ENCODE measurements at regions not wholly inside any gene's neighbourhood (a gene's known extent, or its start where the extent isn't known, plus 50 kb on each side); places are given as distances from the start of the nearest gene placed in this dataset.

DNA sequence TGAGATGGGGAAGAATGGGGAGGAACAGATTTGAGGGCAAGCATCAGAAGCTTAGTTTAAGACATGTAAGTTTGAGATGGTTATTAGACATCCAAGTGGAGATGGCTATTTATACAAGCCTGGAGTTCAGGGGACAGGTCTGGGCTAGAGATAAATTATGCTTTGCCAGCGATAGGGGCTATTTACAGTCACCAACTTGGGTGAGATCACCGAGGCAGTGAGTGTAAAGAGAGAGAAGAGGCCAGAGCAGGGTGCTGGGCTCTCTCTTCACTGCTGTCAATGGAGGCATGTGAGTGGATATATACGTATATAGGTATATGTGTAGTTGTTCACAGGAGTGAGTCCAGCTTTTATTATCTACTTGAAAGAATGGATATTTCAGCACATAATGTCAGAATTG is 81.0 kb downstream of the QPCT start:
- no peak for DNase-seq (ENCODE audit: low read depth in 2 of 2)

DNA sequence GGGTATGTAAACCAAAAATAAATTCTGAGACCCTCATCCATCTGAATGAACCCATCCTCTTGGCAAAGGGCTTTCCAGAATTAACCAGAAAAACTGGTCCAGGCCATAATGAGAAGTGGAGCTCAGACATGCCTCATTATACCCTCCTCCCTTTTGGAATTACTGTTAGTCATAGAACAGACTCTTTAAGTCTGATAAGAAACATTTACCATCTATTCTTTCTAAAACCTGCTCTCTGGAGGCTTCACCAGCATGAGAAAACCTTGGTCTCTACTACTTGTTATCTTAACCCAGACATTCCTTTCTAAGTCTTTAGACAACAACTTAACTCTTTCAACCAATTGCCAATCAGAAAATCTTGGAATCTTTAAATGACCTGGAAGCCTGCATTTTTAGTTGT is 82.8 kb downstream of the QPCT start:
- no peak for DNase-seq (ENCODE audit: low read depth in 2 of 2)

DNA sequence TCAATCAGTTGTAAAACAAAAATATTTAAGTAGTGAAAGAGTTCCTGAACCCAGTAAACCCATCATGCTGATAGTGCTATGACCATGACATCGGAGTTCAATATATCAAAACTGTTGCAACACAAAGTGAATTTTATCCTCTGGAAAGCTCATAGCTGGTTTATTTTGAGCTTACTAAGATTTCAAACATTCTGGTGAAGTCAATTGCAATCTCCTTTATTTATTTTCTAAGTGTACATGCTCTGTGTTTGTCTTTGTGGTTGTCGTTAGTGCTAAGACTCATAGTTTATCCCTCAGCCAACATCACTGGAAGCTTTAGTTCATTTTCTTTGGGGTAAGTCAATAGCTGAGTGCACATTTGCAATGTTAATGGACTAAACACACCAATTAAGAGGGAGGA is 91.9 kb downstream of the QPCT start:
- no peak for DNase-seq (ENCODE audit: low read depth in 2 of 2)

DNA sequence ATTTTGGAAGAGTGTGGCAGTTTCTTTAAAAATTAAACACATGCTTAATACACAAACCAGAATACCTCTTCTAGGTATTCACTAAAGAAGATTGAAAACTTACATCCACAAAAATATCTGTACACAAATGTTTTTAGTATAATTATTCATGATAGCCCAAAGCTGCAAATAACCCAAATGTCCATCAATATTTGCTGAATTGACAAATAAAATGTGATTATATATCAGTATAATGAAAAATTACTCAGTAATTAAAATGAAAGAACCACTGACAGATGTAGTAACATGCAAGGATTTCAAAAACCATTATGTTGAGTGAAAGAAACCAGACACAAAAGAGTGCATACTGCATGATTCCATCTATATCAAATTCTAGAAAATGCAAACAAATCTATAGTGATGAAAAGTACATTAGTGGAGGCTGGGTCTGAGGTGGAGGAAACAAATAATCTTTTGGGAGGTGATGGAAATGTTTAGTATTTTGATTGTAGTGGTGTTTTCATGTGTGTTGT is 94.8 kb downstream of the QPCT start:
- DNase-seq (ENCODE audit: low read depth in 2 of 2): no peak

DNA sequence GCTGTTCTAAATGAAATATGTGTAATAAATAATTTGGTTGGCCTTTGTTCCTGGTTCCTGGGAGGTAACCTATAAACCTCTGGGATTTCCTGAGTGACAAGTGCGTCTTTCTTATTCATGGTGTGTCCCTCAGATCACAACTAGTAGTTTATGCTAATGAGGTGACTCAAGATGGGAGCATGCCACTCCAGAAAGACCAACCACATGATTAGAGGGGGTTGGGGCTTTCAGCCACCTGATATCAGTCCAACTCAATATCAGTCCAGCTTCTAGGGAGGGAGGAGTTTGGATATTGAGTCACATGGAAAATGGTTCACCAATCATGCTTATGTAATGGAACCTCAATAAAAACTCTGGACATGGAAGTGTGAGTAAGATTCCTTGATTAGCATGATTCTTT is 96.6 kb downstream of the QPCT start:
- no peak for DNase-seq (ENCODE audit: low read depth in 2 of 2)

DNA sequence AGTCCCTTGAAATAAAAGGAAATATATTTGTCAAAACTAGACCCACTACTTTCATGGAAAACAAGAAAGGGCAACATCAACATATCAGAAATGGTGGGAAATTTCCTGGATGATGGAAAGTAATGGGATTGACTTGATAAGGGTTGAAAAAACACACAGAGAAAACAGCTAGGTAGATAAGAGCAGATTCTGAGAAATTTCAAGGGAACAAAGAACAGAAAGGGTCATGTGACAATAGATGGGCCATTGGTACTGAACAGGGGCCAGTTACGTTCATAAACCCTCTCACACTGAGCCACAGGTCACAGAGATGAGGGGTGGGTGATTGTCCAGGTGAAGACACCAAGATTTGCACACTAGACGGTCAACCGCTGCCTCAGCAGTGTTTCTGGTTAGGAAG is 98.7 kb downstream of the QPCT start:
- DNase-seq (ENCODE audit: low read depth in 2 of 2): no peak

DNA sequence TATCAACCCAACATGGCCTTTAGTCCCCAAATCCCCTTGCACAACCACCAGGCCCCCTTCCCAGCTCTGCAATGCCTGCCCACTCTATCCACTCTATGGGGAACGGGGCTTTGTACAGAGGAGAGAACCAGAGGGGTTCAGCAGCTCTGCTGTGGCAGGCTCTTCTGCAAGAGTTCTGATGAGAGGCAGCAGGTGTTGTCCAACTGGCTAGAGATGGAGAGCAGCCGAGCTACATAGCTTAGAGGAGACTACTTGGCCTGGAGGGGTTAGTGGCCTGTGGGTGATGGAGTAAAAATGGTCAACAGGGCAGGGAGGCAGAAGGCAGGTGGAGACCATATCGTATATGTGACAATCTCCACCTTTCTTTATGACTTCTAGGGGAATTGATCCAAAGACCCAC is 103.0 kb downstream of the QPCT start:
- DNase-seq (ENCODE audit: low read depth in 2 of 2): no peak

DNA sequence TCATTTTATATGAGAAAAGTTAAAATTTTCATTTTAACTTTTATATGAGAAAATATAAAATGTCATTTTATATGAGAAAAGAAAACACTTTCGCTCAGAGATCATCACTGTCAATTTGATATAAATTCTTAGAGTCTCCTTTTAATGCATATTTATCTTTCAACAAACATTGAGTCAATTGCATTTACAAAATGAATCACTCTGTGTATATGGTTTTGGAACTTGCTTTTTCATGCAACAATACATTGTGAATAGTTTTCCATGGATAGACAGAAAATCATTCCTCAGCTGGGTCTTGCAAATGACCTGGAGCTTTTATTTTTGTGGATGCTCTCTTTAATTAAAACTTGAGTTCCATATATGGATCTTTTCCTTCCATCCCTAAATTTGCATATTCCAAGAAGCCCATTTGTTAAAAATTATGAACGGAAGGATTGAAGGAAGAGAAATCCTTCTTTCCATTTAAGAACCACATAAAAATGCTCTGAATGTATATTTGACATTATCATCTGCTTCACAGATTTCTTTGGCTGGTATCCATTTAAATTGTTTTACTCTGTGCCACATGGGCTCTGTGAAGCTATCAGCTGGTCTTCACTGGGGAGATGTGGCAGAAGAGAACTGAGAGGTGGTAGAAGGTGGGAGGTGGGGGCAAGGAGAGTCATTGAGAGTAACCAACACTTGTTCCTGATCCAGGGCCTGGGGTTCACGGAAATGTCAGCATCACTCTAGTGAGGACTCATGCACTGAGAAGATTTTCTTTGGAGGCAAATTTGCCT is 104.1 kb downstream of the QPCT start:
- DNase-seq (ENCODE audit: low read depth in 2 of 2): no peak

DNA sequence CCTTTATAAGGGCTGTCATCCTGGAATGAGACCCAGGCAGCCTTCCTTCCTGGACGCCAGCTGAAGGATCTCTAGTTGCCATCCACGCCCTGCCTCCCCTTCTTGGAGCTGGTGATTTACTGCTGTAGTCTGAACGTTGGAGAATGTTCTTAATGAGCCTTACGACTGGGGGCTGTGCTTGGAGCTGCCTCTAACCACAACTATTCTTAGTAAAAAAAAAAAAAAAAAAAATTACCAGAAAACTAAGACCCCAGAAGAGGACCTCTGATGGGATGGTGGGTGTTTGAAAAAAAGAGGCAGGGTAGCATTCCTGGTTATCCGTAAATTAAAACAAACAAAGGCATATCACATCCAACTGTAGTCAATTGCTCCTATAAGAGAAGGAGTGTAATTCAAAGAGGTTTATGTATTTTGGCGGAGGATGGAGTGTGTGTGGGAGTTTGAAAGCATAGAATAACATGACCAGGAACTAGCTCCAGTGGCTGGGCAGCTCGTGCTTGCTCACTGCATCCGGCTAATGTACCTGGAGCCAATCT is 105.4 kb downstream of the QPCT start:
- no peak for DNase-seq (ENCODE audit: low read depth in 2 of 2)

DNA sequence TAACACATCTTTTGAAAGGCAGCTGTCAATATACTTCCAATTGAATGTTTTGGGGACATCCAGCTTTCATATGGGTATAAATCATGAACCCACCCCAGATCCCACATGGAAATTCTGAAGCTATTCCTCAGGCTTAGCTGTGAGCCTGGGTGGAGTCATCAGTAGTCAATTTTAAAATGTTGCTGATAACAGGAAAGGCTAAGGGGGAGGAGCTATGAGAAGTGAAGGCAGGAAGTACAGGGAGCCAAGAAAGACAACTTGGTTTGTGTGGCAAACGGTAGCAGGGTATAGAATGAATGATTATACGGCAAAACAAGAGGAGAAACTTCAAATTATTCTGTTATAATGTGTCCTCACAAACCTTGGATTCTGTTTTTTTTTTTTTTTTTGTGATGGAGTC is 108.6 kb downstream of the QPCT start:
- no peak for DNase-seq (ENCODE audit: low read depth in 2 of 2)

DNA sequence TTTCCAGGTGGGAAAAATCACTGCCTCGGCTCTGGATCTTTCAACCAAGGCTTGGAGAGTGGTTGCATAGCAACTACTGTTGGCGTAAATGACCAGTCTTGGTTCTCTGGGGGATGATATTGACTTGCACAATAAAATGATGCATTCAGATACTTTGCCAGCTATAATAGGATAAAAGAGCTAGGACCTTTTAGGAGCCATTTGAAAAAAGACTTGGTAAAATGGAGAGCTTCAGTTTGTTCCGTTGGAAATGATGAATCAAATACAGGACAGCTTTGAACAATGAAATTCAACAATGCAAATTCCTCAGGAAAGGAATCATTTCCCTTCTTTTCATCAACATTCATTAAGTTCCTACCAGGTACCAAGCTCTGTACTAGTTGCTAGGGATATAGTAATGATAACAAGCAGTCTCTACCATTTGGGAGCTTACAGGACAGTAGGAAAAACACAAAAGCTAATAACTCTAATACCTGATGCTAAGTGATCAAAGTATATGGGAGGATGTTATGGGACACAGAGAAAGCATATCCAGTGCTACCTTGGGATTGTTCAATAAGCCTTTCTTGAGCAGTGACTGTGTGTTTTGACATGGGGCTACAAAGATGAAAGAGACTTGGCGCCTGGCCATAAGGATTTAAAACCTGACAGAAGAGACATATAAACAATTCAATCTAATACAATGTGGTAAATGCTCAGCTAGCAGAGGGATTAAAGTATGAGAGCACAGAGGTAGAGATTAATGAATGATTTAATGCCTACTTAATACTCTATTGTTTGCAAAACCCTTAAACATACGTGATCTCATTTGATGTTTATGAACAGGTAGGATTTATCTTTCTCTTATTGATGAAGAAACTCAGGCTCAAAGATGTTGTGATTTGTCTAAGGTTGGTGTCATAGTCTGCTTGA is 110.7 kb downstream of the QPCT start:
- no peak for DNase-seq (ENCODE audit: low read depth in 2 of 2)

DNA sequence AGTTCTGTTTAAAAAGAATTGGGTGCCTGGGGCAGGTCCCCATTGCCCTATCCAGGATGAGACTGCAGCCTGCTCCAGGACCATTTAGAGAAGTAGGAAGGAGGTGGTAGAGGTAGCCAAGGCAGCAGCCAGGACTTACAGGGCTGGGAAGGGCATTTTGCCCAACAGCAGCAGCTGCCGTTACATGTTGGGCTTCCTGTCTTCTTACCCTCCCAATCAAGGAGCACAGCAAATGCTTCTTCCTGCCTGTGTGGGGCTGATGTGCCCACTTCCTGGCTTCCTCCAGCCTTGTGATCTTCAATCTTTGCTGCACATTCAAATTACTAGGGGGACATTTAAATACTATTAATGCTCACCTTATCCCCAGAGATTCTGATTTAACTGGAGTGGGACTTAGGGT is 112.0 kb downstream of the QPCT start:
- DNase-seq (ENCODE audit: low read depth in 2 of 2): peak in 1 of 2 donors; percentile 10

DNA sequence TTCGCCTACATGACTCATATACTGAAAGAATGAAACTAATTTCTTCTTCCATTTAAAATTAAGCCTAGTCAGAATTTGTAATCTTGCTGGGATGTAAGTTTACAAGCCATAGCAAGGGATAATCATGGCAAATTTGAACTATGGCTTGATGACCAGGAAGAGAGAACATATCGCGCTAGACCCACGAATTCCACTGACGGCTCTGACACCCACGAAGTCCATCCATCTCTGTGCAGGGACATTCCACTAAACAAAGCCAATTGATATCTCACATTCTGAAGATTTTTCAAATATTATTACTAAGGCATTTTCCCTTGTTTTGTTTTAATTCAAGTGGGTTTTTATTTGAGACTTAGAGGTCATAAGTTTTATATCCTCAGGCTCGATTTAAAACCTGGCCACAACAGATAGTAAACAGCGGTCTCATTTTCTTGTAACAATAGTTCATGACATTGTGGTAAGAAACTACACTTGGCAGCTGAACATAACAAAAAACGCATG is 113.0 kb downstream of the QPCT start:
- no peak for DNase-seq (ENCODE audit: low read depth in 2 of 2)

DNA sequence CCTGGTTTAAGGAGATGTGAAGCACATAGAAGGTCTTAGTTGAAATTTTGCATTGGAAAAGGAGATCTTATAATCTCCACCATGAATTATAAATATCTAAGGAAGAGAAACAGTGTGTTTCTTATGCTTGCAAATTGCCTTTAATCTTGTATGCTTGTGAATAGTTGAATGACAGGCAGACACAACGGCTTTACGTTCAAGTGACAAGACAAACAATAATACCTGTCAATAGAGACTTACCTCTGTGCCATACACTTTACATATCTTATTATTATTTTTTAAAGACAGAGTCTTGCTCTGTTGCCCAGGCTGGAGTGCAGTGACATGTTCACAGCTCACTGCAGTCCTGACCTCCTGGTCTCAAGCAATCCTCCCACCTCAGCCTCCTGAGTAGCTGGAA is 113.7 kb downstream of the QPCT start:
- DNase-seq (ENCODE audit: low read depth in 2 of 2): no peak

DNA sequence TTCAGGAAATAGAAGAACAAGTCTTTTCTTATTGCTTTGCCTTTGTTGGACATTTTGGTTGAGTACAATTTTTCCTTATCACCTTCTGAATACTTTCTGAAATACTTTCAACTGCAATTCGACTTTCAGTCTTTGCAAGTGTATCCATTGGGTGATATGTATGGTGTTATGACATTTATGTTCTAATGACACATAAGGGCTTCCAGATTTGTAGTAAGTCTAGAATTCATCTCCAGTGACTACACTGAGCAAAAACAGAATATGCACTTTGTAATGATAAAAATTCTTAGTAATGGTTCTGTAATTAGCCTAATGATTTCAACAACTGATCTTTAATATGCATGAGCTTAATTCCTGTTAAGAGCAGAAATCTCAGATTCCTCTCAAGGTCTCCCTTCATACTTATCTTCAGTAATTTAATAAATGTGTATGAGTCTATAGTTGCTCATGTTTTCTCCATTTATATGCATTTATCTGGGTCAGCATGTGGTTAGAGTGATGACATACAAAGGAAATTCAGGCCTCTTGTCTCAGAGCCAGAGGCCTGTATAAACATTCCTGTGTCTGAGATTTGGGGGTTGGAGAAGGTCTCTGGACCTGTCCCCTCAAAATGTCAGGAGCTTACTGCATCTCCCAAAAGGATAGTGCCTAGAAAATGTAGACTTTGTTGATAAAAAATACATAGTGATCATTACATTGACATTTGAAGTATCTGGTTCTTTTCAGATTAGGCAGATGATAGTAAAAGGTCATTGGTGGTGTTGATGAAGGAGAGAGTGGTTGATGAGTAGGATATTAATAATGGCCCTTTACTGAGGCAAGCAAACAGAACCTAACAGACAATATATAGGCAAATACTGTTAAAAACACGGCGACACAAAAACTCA is 114.9 kb downstream of the QPCT start:
- no peak for DNase-seq (ENCODE audit: low read depth in 2 of 2)

DNA sequence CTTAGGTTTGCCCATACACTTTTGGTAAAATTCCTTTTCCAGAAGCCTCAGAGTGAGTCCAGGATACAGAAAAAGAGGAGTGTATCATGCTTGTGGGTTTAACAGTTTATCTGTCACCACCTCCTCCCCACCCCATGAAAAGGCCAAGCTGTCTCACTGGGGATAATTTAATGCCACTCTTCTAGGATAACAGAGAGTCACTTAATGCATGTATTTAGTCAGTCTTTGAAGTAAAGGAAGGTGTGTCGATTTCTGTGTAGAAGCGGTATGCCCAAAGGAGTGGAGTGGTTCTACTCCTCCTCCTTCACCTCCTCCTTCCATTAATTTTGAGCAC is 116.4 kb downstream of the QPCT start:
- DNase-seq (ENCODE audit: low read depth in 2 of 2): no peak

DNA sequence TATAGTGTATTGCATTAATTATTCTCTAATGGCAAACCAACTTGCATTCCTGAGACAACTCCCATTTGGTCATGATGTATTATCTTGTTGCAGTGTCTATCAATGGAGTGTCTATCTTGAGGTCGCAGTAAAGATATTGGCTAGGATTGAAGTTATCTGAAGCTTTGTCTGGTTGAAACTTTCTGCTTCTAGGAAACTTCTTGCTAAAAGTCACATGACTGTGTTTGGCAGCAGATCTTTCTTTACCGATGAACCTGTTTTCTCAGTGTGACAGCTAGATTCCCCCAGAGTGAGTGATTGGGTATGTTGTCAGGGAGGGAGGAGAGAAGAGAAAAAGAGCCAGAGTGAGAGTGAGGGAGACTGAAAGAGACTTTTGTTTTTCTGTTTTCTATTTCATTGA is 119.6 kb downstream of the QPCT start:
- no peak for DNase-seq (ENCODE audit: low read depth in 2 of 2)

DNA sequence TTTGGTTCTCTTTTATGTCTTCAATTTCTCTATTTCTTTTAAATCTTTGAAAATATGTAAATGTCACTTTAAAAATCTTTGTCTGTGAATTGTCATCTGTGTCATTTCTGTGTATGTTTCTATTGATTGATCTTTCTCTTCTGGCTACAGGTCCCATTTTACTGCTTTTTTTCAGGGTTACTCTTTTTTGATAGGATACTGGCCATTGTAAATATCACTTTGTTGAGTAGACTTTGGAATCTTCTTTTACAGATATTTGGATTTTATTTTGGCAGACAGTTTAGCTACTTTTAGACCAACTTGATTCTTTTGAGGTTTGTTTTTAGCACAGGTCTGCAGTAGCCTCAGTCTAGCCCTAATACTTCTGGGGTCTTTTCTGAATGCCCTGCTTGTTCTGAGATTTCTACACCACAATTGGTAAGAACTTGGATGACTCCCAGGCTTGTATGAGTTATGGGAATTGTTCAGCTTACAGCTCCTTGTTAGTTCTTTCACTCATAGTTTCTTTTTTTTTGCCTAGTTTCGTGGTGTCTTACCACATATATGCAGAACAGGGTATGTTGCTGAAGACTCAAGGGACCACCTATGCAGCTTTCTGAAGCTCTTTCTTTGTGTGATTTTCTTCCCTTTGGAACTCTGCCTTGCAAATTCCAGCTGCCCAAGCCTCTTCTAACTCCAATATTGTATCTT is 122.2 kb downstream of the QPCT start:
- DNase-seq (ENCODE audit: low read depth in 2 of 2): no peak

DNA sequence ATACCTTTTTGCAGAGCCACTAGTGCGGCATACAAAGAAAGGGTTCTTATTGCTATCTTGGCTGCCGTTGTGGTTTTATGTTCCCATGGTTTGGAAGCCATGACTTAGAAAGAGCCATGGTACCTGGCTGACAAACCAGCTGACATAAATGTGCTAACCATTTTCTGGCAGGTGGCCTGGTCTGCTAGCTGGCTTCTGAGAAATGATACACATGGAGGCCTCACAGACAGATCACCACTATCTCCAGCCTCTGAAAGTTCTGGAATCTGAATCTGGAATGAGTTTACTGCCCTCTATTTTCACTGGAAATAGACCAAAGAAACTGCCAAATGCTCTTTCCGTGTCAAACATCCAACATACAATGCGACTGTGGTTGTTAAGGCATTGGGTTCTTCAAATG is 123.7 kb downstream of the QPCT start:
- DNase-seq (ENCODE audit: low read depth in 2 of 2): no peak

DNA sequence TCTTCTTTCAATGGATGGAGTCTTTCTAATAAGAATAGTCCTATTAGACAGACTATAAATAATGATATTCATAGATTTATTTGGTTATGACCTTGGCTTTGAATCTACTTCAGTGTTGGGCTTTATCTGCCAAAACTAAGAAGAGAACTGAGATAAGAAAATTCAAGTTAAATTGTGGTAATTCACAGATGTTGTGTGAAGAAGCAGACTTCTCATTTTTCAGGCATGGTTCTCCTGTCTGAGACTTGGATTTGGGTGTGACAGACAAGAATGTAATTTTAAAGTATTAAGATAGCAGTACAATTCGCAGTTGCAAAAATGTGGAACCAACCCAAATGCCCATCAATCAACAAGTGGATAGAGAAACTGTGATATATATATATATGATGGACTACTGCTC is 124.7 kb downstream of the QPCT start:
- no peak for DNase-seq (ENCODE audit: low read depth in 2 of 2)

DNA sequence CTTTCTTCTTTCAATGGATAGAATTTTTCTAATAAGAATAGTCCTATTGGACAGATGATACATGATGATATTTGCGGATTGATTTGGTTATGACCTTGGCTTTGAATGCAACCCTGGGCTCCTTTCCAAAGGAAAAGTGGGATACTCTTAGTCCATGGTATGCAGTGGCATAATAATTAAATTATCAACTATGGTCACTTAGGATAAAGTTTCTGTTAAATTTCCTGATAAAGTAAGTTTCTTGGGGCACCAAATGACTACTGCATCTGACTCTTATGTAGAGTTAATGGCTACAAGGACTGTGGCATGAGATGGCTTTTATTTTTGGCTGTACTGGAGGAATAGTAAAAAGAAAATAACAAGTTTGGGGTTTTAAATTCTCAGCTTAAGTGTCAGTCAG is 126.7 kb downstream of the QPCT start:
- no peak for DNase-seq (ENCODE audit: low read depth in 2 of 2)

All from stimulated activated CD4-positive, alpha-beta T cell treated with anti-CD3 and anti-CD28 coated beads, Interleukin-1b, Interleukin-23, amount 100 ng/mL, for 4 hours (primary cell).